Activated CD4-positive, alpha-beta memory T cell treated with anti-CD3 and anti-CD28 coated beads for 36 hours (primary cell): ENCODE measurements at regions not wholly inside any gene's neighbourhood (a gene's known extent, or its start where the extent isn't known, plus 50 kb on each side); places are given as distances from the start of the nearest gene placed in this dataset.
"Not testable (repeated sequence)": the region's sequence is repeated elsewhere in the genome, so short reads cannot be mapped to it uniquely, and the experiment has no call there.

Source experiments
- CTCF ChIA-PET: fragments of 350-600 bp; sonication (Branson Sonifier 250); formaldehyde crosslinking; loops from one replicate; lab custom pipeline; 2021; ENCODE audit warnings: antibody characterized with exemption, inconsistent platforms; lab: Charles Lee
- POLR2A ChIA-PET: fragments of 350-600 bp; sonication (Branson Sonifier 250); formaldehyde crosslinking; loops from one replicate; lab custom pipeline; 2021; ENCODE audit warnings: antibody characterized with exemption; lab: Charles Lee
- DNase-seq: peaks from one replicate; pipeline ENCODE4 v3.0.0-alpha.2; 2020
- H3K27ac Mint-ChIP-seq: one replicate; pipeline ENCODE4 v1.8.0; 2021; ENCODE audit warnings: mixed read lengths
- H3K27me3 Mint-ChIP-seq: one replicate; pipeline ENCODE4 v1.8.0; 2021; ENCODE audit warnings: mixed read lengths
- H3K36me3 Mint-ChIP-seq: one replicate; pipeline ENCODE4 v1.8.0; 2021; ENCODE audit warnings: mixed read lengths
- H3K4me1 Mint-ChIP-seq: one replicate; pipeline ENCODE4 v1.8.0; 2021; ENCODE audit warnings: low read depth, mixed read lengths
- H3K4me3 Mint-ChIP-seq: one replicate; pipeline ENCODE4 v1.8.0; 2021; ENCODE audit warnings: mild to moderate bottlenecking, mixed read lengths
- H3K9me3 Mint-ChIP-seq: one replicate; pipeline ENCODE4 v1.8.0; 2021; ENCODE audit warnings: mixed read lengths
- intact Hi-C: fragments of 100-400 bp; cut with micrococcal nuclease; formaldehyde crosslinking; loops from one replicate; pipeline ENCODE4 v1.15.1; 2023

- peaks cover 23% of the 10 kb centered on the region for H3K36me3 Mint-ChIP-seq
- ChIA-PET CTCF (no interaction called here), POLR2A (no interaction called here)
- H3K9me3 Mint-ChIP-seq: peaks cover 33% of the 10 kb centered on the region
- no peaks in the 10 kb centered on the region for H3K27me3 Mint-ChIP-seq
- DNase-seq: no peak
- peaks cover 15% of the 10 kb centered on the region for H3K4me1 Mint-ChIP-seq
- no peak overlapping the region for H3K27ac Mint-ChIP-seq
- intact Hi-C loops: no loop called here
- H3K4me3 Mint-ChIP-seq: no peak overlapping the region
Observed at GRCh38 chr5:40453689-40454088, 226.0 kb upstream of the PTGER4 start.

GRCh38 chr5:40452874-40453624, 226.7 kb upstream of the PTGER4 start:
- CTCF ChIA-PET: no interaction called here
- POLR2A ChIA-PET: no interaction called here
- H3K4me3 Mint-ChIP-seq: no peak overlapping the region
- H3K27ac Mint-ChIP-seq: no peak overlapping the region
- H3K36me3 Mint-ChIP-seq: peaks cover 28% of the 10 kb centered on the region
- peaks cover 15% of the 10 kb centered on the region for H3K4me1 Mint-ChIP-seq
- H3K9me3 Mint-ChIP-seq: peaks cover 40% of the 10 kb centered on the region
- DNase-seq: no peak
- H3K27me3 Mint-ChIP-seq: no peaks in the 10 kb centered on the region
- intact Hi-C loops: no loop called here

- peaks cover 34% of the 10 kb centered on the region for H3K36me3 Mint-ChIP-seq
- peaks cover 61% of the 10 kb centered on the region for H3K9me3 Mint-ChIP-seq
- H3K27me3 Mint-ChIP-seq: no peaks in the 10 kb centered on the region
- POLR2A ChIA-PET: no interaction called here
- H3K27ac Mint-ChIP-seq: no peak overlapping the region
- H3K4me3 Mint-ChIP-seq: no peak overlapping the region
- no peak for DNase-seq
- CTCF ChIA-PET: no interaction called here
- H3K4me1 Mint-ChIP-seq: peaks cover 18% of the 10 kb centered on the region
- intact Hi-C loops: no loop called here
Observed at GRCh38 chr5:40447438-40447837, 232.3 kb upstream of the PTGER4 start.

GRCh38 chr5:40446910-40447309, 232.8 kb upstream of the PTGER4 start:
- Mint-ChIP-seq H3K36me3 (peaks cover 31% of the 10 kb centered on the region), H3K4me3 (no peak overlapping the region), H3K9me3 (peaks cover 56% of the 10 kb centered on the region), H3K4me1 (peaks cover 24% of the 10 kb centered on the region), H3K27ac (peak overlapping the region; percentile 31), H3K27me3 (no peaks in the 10 kb centered on the region)
- intact Hi-C loops: no loop called here
- no peak for DNase-seq
- CTCF ChIA-PET: no interaction called here
- POLR2A ChIA-PET: no interaction called here

GRCh38 chr5:40442346-40442745, 237.4 kb upstream of the PTGER4 start:
- ChIA-PET POLR2A (interaction anchor here (0.8 to 1.9 kb wide), 6 partner anchors 32 to 165 kb away, joined by 3 to 10 read pairs (median 5); no protein-coding TSS in a partner anchor), CTCF (interaction anchor here (0.6 to 3.2 kb wide), 6 partner anchors 32 to 276 kb away, joined by 3 to 11 read pairs (median 4); no protein-coding TSS in a partner anchor)
- Mint-ChIP-seq H3K27ac (peak overlapping the region; percentile 92), H3K4me1 (peaks cover 48% of the 10 kb centered on the region), H3K4me3 (no peak overlapping the region), H3K9me3 (peaks cover 28% of the 10 kb centered on the region), H3K27me3 (no peaks in the 10 kb centered on the region), H3K36me3 (peaks cover 14% of the 10 kb centered on the region)
- no peak for DNase-seq
- intact Hi-C loops: no loop called here

- peak overlapping the region; percentile 62 for H3K4me3 Mint-ChIP-seq
- intact Hi-C loops: loop anchor here (1.0 to 2.0 kb wide), 4 partner anchors 31 to 277 kb away; no protein-coding TSS in a partner anchor
- H3K9me3 Mint-ChIP-seq: peaks cover 26% of the 10 kb centered on the region
- H3K36me3 Mint-ChIP-seq: peaks cover 13% of the 10 kb centered on the region
- peak; percentile 56 for DNase-seq
- H3K27ac Mint-ChIP-seq: peak overlapping the region; percentile 92
- peaks cover 50% of the 10 kb centered on the region for H3K4me1 Mint-ChIP-seq
- no peaks in the 10 kb centered on the region for H3K27me3 Mint-ChIP-seq
- CTCF ChIA-PET: interaction anchor here (0.6 to 3.2 kb wide), 12 partner anchors 11 to 493 kb away, joined by 3 to 11 read pairs (median 3); no protein-coding TSS in a partner anchor
- POLR2A ChIA-PET: interaction anchor here (0.7 to 1.9 kb wide), 11 partner anchors 12 to 284 kb away, joined by 3 to 10 read pairs (median 4); partner anchors contain the start of gene PTGER4
Observed at GRCh38 chr5:40441733-40442132, 238.0 kb upstream of the PTGER4 start.

GRCh38 chr5:40440746-40441145, 239.0 kb upstream of the PTGER4 start:
- intact Hi-C loops: loop anchor here (1.0 to 2.0 kb wide), 4 partner anchors 30 to 276 kb away; no protein-coding TSS in a partner anchor
- CTCF ChIA-PET: interaction anchor here (1.1 to 3.2 kb wide), 6 partner anchors 10 to 492 kb away, joined by 3 to 11 read pairs (median 4); no protein-coding TSS in a partner anchor

GRCh38 chr5:40439103-40439502, 240.6 kb upstream of the PTGER4 start:
- H3K36me3 Mint-ChIP-seq, H3K27me3 Mint-ChIP-seq, H3K9me3 Mint-ChIP-seq, intact Hi-C loops, H3K4me3 Mint-ChIP-seq: not testable (repeated sequence)
- POLR2A ChIA-PET: interaction anchor here (1.2 to 3.9 kb wide), 2 partner anchors 33 to 47 kb away, joined by 3 to 27 read pairs; no protein-coding TSS in a partner anchor
- peak overlapping the region; percentile 16 for H3K27ac Mint-ChIP-seq
- peaks cover 70% of the 10 kb centered on the region for H3K4me1 Mint-ChIP-seq
- CTCF ChIA-PET: interaction anchor here (0.8 to 1.3 kb wide), 3 partner anchors 37 to 54 kb away, joined by 3 to 4 read pairs (median 4); no protein-coding TSS in a partner anchor
- peak; percentile 55 for DNase-seq

More at GRCh38 chr5:40440746-40441145, 239.0 kb upstream of the PTGER4 start:
- peak overlapping the region; percentile 92 for H3K27ac Mint-ChIP-seq
- POLR2A ChIA-PET: interaction anchor here (0.8 to 1.8 kb wide), 7 partner anchors 11 to 242 kb away, joined by 3 to 8 read pairs (median 5); partner anchors contain the start of gene PTGER4
- H3K36me3 Mint-ChIP-seq: peaks cover 10% of the 10 kb centered on the region
- H3K27me3 Mint-ChIP-seq: no peaks in the 10 kb centered on the region
- no peak for DNase-seq
- peaks cover 57% of the 10 kb centered on the region for H3K4me1 Mint-ChIP-seq
- H3K4me3 Mint-ChIP-seq: no peak overlapping the region
- H3K9me3 Mint-ChIP-seq: peaks cover 19% of the 10 kb centered on the region

GRCh38 chr5:40438646-40439045, 241.1 kb upstream of the PTGER4 start:
- H3K27ac Mint-ChIP-seq, H3K4me3 Mint-ChIP-seq, H3K36me3 Mint-ChIP-seq, H3K9me3 Mint-ChIP-seq, intact Hi-C loops, H3K27me3 Mint-ChIP-seq, DNase-seq: not testable (repeated sequence)
- peaks cover 75% of the 10 kb centered on the region for H3K4me1 Mint-ChIP-seq
- CTCF ChIA-PET: interaction anchor here (0.8 to 1.3 kb wide), 3 partner anchors 36 to 54 kb away, joined by 3 to 4 read pairs (median 4); no protein-coding TSS in a partner anchor
- POLR2A ChIA-PET: interaction anchor here (1.2 to 3.9 kb wide), 2 partner anchors 32 to 48 kb away, joined by 3 to 27 read pairs; no protein-coding TSS in a partner anchor

- CTCF ChIA-PET: interaction anchor here (0.7 to 2.1 kb wide), 7 partner anchors 25 to 488 kb away, joined by 3 to 12 read pairs (median 4); no protein-coding TSS in a partner anchor
- Mint-ChIP-seq H3K27ac (peak overlapping the region; percentile 70), H3K9me3 (peaks cover 4% of the 10 kb centered on the region), H3K4me3 (no peak overlapping the region), H3K36me3 (peaks cover 3% of the 10 kb centered on the region), H3K27me3 (no peaks in the 10 kb centered on the region), H3K4me1 (peaks cover 74% of the 10 kb centered on the region)
- peak; percentile 58 for DNase-seq
- intact Hi-C loops: loop anchor here (1.0 to 2.0 kb wide), 8 partner anchors 31 to 252 kb away; partner anchors contain the start of gene PTGER4
- POLR2A ChIA-PET: interaction anchor here (0.8 to 3.9 kb wide), 12 partner anchors 9 to 377 kb away, joined by 3 to 27 read pairs (median 6); partner anchors contain the start of gene PTGER4
Observed at GRCh38 chr5:40437452-40437861, 242.3 kb upstream of the PTGER4 start.

GRCh38 chr5:40436535-40437237, 243.0 kb upstream of the PTGER4 start:
- Mint-ChIP-seq H3K27ac (peak overlapping the region; percentile 86), H3K27me3 (no peaks in the 10 kb centered on the region), H3K4me3 (peak overlapping the region; percentile 54), H3K9me3 (peaks cover 4% of the 10 kb centered on the region), H3K4me1 (peaks cover 67% of the 10 kb centered on the region), H3K36me3 (peaks cover 3% of the 10 kb centered on the region)
- POLR2A ChIA-PET: interaction anchor here (0.6 to 3.9 kb wide), 14 partner anchors 8 to 378 kb away, joined by 3 to 27 read pairs (median 6); partner anchors contain the start of gene PTGER4
- peak; percentile 68 for DNase-seq
- intact Hi-C loops: loop anchor here (1.0 to 2.0 kb wide), 10 partner anchors 8 to 253 kb away; partner anchors contain the start of gene PTGER4
- CTCF ChIA-PET: interaction anchor here (0.7 to 2.1 kb wide), 6 partner anchors 26 to 488 kb away, joined by 3 to 12 read pairs (median 4); no protein-coding TSS in a partner anchor
